GM06990 (cell line): ENCODE measurements at regions not wholly inside any gene's neighbourhood (a gene's known extent, or its start where the extent isn't known, plus 50 kb on each side); places are given as distances from the start of the nearest gene placed in this dataset.

Source experiments
- DNase-seq: peaks from one replicate; pipeline ENCODE4 v3.0.0-alpha.2; 2011; ENCODE audit not compliant: insufficient read length; ENCODE audit errors: extremely low read depth
- H3K27me3 ChIP-seq: replicated peaks from 2 replicates; pipeline ENCODE4 v1.6.0; 2011; ENCODE audit warnings: low read length; ENCODE audit not compliant: control insufficient read depth, insufficient read depth
- H3K36me3 ChIP-seq: 2 replicates; pipeline ENCODE4 v1.5.1; 2011; ENCODE audit warnings: low read length; ENCODE audit not compliant: control insufficient read depth, insufficient read depth
- H3K4me3 ChIP-seq: replicated peaks from 2 replicates; pipeline ENCODE4 v1.5.1; 2011; ENCODE audit warnings: low read depth, mild to moderate bottlenecking, control low read depth, low read length
- CTCF ChIP-seq: IDR thresholded peaks from 2 replicates; pipeline ENCODE4 v1.5.1; 2011; ENCODE audit warnings: low read length, control low read depth, mild to moderate bottlenecking, inconsistent platforms; ENCODE audit not compliant: insufficient read depth, poor library complexity, severe bottlenecking

GRCh38 chr5:126188804-126189203 lies 234.4 kb upstream of the GRAMD2B start:
- no peak for TF ChIP-seq CTCF
- Histone ChIP-seq H3K27me3 (no peaks in the 10 kb centered on the region), H3K4me3 (no peak overlapping the region), H3K36me3 (no peaks in the 10 kb centered on the region)
- no peak for DNase-seq

DNA sequence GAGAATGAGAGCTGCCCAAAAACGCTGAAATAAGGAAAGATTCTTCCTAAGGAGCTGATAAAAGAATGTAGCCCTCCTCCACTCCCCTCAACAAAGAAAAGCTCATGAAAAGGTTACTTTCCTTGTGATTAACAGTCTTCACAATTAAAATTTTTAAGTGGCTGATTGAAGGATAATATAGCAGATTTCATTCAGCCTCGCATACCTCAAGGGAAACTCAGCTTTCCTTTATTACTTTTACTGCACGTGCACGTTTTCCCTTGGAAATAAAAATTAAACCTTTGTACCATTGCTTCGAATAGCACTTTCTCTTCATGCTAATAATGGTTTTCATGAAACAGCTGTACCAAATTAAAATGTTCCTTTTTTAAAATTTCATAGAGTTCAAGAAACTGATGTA lies 234.0 kb upstream of the GRAMD2B start:
- no peaks in the 10 kb centered on the region for H3K27me3 ChIP-seq
- H3K36me3 ChIP-seq, result no peaks in the 10 kb centered on the region
- TF ChIP-seq CTCF, result no peak
- DNase-seq, result no peak
- no peak overlapping the region for H3K4me3 ChIP-seq

DNA sequence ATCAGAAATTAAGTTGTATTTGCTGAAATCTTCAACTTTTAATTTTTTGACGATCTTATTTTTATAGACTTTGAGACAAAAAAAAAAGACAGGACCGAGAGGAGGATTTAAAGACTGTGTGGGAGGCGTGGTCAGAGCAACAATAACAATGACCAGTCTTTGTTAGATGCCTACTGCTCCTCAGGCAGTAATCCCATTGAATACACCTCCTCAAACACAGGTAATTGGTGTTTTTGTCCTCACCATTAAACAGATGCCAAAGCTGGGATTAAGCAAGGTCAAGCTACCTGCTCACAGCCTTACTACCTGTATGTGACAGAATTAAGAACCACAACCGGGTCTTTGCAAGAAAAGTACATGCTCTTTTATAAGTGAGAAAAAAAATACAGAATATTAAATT lies 233.3 kb upstream of the GRAMD2B start:
- no peak for TF ChIP-seq CTCF
- no peak for DNase-seq
- Histone ChIP-seq H3K27me3 (no peaks in the 10 kb centered on the region), H3K4me3 (no peak overlapping the region), H3K36me3 (no peaks in the 10 kb centered on the region)

DNA sequence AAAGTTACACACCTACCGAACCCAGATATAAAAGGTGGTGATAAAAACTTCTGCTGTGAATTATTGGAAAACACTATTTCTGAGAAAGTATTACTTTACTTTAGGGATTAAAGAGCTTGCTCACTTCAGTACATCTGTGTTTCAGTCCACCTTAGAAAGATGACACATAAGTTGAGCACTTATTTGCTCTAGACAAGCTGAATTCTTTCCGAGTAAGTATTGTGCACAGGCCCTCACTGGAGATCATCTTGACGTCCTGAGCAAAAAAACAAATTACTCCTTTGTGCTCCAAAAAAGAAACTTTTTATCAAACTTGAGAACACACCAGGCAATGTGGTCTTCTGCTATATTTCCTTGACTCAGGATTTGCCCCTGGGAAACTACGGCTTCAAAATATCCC lies 231.0 kb upstream of the GRAMD2B start:
- Histone ChIP-seq H3K36me3 (no peaks in the 10 kb centered on the region), H3K27me3 (no peaks in the 10 kb centered on the region), H3K4me3 (no peak overlapping the region)
- TF ChIP-seq CTCF, result no peak
- DNase-seq, result no peak

DNA sequence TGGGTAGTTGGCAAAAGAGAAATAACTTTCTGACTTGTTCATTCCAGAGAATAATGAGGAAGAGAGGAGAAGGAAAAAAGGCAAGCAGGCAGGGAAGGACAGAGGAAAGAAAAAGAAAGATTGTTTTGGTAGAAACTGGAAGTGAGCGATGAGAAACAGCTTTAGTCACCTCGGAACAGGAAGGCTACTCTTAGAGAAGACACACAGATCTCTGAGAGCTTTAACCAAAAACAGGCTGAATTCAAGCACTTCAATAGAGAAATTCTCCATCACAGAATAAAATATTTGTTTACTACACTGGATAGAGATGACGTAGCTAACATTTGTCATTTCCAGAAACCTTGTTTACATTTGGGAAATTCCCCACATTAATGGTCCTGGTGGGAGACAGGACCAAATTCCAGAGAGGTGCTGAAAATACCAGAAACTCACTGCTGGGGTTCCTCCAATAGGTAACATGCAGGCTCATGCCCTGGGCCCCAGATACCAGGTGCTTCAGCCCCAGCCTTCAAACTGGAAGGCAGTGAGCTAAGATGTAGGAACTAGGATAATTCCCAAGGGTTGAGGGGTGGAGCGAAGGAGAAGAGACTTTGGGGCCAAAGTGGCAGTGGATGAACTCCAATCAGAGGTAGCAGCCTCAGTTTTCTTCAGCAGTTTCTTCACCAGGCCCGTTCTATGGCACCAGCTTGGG lies 227.7 kb upstream of the GRAMD2B start:
- Histone ChIP-seq H3K4me3 (no peak overlapping the region), H3K27me3 (no peaks in the 10 kb centered on the region), H3K36me3 (no peaks in the 10 kb centered on the region)
- DNase-seq, result no peak
- no peak for TF ChIP-seq CTCF

DNA sequence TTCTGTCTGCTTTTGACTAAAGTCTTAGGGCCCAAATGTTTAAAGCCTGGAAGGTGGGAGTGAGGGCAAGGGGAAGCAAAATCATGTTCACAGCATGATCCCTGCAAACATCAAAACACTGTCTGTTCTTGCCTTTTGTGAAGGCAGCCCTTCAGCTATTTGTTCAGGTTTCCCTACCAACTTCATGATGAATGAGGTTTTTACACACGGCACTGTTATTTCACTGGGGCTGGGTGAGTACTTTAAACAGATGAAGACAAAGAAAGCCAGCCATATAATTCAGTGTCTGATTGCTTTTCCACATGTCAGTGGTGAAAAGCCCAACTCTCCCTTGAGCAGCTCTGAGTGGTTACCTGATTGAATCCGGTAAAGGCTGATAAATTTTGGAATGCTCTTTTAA lies 224.7 kb upstream of the GRAMD2B start:
- no peak for DNase-seq
- Histone ChIP-seq H3K4me3 (no peak overlapping the region), H3K27me3 (no peaks in the 10 kb centered on the region), H3K36me3 (no peaks in the 10 kb centered on the region)
- no peak for TF ChIP-seq CTCF
